Esophagus mucosa (tissue), 1 donor: ENCODE measurements at regions not wholly inside any gene's neighbourhood (a gene's known extent, or its start where the extent isn't known, plus 50 kb on each side); places are given as distances from the start of the nearest gene placed in this dataset.
"Not testable (repeated sequence)": the region's sequence is repeated elsewhere in the genome, so short reads cannot be mapped to it uniquely, and the experiment has no call there.

Experiments
- ATAC-seq: fragments of 200-7000 bp; cut with Tn5 transposase; one replicate; pipeline ENCODE4 v1.9.1; 2020
- donor health status: DM: yes; HTN: yes; CAD: no.

DNA sequence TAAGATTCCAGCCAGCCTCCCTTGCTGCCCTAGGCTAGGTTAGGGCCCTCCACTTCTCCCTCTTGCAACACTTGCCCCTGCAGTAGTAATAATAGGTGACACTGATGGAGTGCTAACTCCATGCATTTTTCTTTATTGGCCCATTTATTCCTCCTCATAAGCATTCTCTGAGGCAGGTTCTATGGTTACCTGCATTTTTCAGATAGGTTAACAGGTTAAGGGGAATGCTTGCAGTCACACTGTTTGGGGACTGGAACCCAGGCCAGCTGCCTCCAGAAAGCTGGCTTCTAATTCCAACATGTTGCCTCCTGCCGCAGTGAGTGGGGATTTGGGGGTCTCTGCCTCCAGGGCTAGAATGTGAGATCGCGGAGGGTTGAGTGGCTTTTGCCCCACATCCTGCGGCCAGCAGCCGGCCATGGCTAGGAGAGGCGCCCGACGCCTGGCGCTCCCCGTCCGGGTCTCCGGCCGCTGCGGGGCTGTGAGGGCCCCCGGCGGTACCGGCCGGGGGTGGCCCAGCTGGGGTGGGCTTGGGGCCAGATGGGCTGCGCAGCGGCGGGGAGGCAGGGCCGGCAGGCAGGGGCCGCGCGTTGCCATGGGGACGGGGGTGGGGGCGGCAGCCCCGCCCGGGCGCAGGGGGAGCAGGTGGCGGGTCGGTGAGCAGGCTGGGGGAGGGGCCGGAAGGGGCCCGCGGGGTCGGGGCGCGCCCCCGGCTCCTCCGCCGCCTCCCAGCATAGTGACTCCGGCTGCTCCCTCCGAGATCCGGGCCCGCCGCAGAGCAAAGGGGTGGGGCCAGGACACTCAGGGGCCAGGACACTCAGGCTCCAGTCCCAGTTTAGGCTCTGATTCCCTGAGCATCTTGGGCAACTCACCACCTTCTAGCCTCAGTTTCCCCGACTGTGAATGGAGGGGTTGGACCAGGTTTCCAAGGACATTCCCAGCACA, 68.4 kb upstream of the SSBP3 start:
- ATAC-seq = peak; percentile 12

DNA sequence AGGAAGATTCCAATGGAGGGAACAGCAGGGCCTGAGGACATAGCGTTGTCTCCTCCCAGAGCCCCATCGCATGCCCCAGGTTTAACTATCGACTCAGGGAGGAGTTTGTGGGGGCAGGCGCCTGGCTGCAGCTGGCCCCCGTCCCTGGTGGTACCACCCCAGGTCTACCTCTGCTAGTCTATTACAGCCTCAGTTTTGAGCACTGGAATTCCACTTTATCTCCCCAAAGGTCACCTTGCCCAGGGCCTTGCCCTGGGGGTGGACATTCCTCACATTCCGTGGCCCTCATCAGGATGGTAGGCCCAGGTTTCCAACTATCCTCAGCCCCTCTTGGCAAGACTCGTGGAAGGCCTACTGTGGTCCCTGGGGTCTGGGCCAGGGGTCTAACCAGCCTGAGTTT, 65.4 kb upstream of the SSBP3 start:
- no peak for ATAC-seq

- ATAC-seq = not testable (repeated sequence)
Observed at GRCh38 chr1:54469444-54469843, 63.2 kb upstream of the SSBP3 start.

DNA sequence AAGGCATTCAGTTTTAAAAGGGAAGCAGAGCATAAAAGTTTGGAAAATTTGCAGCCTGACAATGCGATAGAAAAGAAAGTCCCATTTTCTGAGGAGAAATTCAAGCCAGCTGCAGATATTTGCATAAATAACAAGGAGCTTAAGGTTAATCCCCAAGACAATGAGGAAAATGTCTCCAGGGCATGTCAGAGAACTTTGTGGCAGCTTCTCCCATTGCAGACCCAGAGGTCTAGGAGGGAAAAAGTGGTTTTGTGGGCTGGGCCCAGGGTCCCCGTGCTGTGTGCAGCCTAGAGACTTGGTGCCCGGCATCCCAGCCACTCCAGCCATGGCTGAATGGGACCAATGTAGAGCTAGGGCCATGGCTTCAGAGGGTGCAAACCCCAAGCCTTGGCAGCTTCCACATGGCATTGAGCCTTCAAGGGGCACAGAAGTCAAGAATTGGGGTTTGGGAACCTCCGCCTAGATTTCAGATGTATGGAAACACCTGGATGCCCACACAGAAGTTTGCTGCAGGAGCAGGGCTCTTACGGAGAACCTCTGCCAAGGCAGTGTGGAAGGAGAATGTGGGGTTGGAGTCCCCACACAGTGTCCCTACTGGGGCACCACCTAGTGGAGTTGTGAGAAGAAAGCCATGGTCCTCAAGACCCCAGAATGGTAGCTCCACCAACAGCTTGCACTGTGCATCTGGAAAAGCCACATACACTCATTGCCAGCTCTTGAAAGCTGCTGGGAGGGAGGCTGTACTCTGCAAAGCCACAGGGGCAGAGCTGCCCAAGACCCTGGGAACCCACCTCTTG, 62.3 kb upstream of the SSBP3 start:
- ATAC-seq = not testable (repeated sequence)

- ATAC-seq = no peak
Observed at GRCh38 chr1:54465351-54465811, 59.2 kb upstream of the SSBP3 start.

DNA sequence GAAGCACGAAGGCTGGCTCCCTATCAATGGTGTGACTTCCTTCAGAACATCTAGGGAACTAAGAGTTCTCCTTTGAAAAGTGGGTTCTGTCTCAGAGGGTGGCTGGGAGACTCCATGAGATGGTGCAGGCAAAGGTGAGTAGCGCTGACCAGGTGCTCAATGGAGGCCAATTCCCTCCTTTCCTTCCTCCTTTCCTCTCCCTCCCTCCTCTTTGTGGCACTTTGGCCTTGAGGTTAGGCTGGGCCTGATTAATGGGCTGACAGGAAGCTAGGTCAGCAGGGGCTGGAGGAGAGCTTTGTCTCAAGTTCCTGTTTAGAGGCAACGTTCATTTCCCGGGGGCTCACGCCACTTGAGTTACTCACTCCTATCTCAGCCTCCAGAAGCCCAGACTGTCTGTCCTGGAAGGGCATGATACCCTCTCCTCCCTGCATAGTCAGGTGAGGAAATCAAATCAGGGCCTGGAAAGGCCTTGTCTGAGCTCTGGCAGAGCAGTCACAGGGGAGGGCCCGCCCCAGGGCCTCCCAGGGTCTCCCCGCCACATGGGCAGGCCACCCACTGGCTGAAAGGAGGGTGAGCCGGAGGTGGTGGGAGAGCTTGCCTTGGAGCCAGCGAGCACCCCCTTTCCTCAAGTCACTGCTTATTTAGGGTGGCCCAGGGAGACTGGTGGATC, 58.4 kb upstream of the SSBP3 start:
- no peak for ATAC-seq

- ATAC-seq = no peak
Observed at GRCh38 chr1:54464031-54464476, 57.9 kb upstream of the SSBP3 start.

GRCh38 chr1:54463259-54464030, 57.3 kb upstream of the SSBP3 start:
- ATAC-seq = no peak

GRCh38 chr1:54462597-54463258, 56.5 kb upstream of the SSBP3 start:
- ATAC-seq = no peak

GRCh38 chr1:54461731-54462596, 55.8 kb upstream of the SSBP3 start:
- no peak for ATAC-seq

DNA sequence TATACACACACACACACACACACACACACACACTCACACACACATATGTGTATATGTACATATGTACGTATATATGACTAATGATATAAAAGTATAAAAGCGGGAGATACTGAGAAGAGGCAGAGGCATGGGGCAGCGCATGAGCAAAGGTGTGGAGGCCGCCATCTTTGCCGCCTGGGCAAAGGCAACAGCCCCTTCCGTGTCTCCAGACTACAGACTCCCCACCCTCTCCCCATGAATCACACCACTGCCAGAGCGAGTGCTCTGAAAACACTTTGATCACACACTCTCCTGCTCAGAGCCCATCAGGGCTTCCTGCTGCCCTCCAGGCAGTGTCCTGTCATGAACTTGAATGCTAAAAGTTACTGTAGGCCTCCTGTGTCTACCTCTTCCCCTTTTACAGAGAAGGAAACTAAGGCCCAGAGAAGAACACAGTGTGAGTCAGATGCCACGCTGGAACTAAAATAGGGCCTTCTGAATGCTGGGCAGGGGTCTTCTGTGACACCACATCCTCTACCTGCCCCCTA, 54.7 kb upstream of the SSBP3 start:
- ATAC-seq = no peak

DNA sequence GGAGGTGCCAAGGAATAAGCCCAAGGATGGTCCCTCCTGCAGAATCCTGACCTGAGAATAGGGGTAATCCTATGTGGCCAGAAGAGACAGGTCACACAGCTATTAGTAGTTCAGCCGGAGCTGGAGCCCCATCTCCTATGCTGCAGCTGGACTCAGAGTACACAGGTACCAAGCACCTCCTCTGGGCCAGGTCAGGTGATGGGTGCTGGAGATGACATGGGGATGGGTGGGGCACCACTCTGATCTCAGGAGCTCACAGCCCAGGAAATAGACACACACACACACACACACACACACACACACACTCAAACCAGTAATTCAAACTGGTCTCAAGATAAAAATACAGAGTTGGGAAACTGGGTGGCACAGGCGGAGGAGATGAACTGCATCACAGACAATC, 54.2 kb upstream of the SSBP3 start:
- ATAC-seq = peak; percentile 70

GRCh38 chr1:54459726-54460191, 53.6 kb upstream of the SSBP3 start:
- ATAC-seq = no peak

DNA sequence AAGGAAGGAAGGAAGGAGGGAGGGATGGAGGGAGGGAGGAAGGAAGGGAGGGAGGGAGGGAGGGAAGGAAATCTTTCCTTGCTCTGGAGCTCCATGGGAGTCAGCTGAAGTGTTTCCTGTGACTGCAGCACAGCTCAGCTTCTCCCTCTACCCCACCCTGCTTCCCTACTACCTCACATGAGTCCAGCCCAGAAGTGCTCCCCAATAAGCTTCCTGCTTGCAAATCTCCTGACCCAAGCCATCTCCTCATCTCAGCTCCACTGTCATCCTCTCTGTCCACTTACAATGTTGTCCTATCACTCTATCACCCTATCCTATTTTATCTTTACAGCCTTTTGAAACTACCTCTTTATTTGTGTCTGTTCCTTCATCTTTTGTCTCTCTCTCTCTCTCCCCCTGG, 52.9 kb upstream of the SSBP3 start:
- ATAC-seq = no peak

DNA sequence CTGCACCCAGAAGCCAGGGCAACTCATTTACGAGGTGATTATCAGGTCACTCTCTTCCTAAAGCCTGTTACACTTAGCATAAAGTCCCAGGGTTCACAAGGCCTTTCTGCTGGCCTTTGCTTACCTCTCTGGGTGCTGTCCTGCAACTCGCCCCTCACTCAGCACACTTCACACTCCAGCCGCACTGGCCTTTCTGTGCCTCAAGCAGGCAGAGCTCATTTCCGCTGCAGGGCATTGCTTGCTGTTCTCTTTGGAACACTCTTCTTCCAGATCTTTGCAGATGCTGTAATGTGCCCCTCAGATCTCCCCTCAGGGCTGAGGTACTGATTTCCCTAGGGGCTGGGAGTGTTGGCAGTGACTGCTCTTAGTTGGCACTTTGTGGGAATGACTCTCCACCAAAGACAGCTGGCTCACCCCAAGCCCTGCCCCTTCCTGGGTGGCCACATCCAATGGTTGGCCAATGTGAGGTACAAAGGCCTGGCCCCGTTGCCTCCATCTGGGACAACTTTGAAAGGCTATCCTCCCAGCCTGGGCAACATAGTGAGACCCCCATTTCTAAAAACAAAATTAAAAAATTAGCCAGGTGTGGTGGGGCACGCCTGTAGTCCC, 50.8 kb upstream of the SSBP3 start:
- no peak for ATAC-seq

DNA sequence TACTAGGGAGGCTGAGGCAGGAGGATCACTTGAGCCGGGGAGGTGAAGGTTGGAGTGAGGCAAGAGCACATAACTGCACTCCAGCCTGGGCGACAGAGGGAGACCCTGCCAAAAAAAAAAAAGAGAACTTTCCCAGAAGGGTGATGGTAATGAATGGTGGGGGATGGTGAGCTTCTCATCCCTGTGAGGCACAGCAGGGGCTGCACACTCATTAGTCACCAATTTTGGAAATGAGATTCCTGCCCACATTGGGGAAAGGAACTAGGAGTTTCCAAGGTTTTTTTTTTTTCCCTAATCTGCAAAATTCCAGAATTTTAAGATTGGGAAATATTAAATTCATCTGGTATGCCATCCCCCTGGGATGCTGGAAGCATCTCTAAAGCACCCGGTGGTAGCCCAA, 50.2 kb upstream of the SSBP3 start:
- ATAC-seq = no peak
